Nephron (organoid): ENCODE measurements at regions not wholly inside any gene's neighbourhood (a gene's known extent, or its start where the extent isn't known, plus 50 kb on each side); places are given as distances from the start of the nearest gene placed in this dataset.

Experiments
- H3K27ac Mint-ChIP-seq, 3 experiments: 2 replicates each; pipeline ENCODE4 v1.8.0; 2020; ENCODE audit warnings: mixed read lengths in 3 of 3, mild to moderate bottlenecking in 2 of 3, moderate library complexity in 1 of 3
- H3K27me3 Mint-ChIP-seq: 2 replicates; pipeline ENCODE4 v1.8.0; 2021; ENCODE audit warnings: low read depth, mild to moderate bottlenecking, moderate library complexity, mixed read lengths
- H3K36me3 Mint-ChIP-seq: 2 replicates; pipeline ENCODE4 v1.8.0; 2020; ENCODE audit warnings: low read depth, mixed read lengths
- H3K4me1 Mint-ChIP-seq: 2 replicates; pipeline ENCODE4 v1.8.0; 2020; ENCODE audit warnings: mixed read lengths
- H3K4me3 Mint-ChIP-seq, 3 experiments: 2 replicates each; pipeline ENCODE4 v1.8.0; 2020; ENCODE audit warnings: mild to moderate bottlenecking in 3 of 3, mixed read lengths in 3 of 3, moderate library complexity in 2 of 3
- H3K9me3 Mint-ChIP-seq: 2 replicates; pipeline ENCODE4 v1.8.0; 2020; ENCODE audit warnings: mixed read lengths
- CTCF ChIP-seq, 3 experiments: fragments of 200-600 bp; sonication (generic); IDR thresholded peaks; one replicate each; pipeline ENCODE4 v1.5.0; 2021; ENCODE audit warnings: antibody characterized with exemption in 3 of 3; ENCODE audit not compliant: unreplicated experiment in 3 of 3

GRCh38 chr20:60132827-60133670, 174.8 kb downstream of the CDH26 start:
- no peak overlapping the region for H3K27ac Mint-ChIP-seq
- no peaks in the 10 kb centered on the region for H3K9me3 Mint-ChIP-seq
- H3K4me3 Mint-ChIP-seq, result no peak overlapping the region
- TF ChIP-seq CTCF (IDR thresholded peaks at IDR 0.05; ENCODE audit: unreplicated experiment in 3 of 3), result no peak
- peaks cover 20% of the 10 kb centered on the region for H3K27me3 Mint-ChIP-seq
- no peaks in the 10 kb centered on the region for H3K36me3 Mint-ChIP-seq
- H3K4me1 Mint-ChIP-seq, result no peaks in the 10 kb centered on the region

- Mint-ChIP-seq H3K27me3 (peaks cover 32% of the 10 kb centered on the region), H3K4me3 (no peak overlapping the region), H3K4me1 (peaks cover 9% of the 10 kb centered on the region), H3K9me3 (no peaks in the 10 kb centered on the region), H3K36me3 (no peaks in the 10 kb centered on the region), H3K27ac (no peak overlapping the region)
- no peak for TF ChIP-seq CTCF (IDR thresholded peaks at IDR 0.05; ENCODE audit: unreplicated experiment in 3 of 3)
These were observed 177.1 kb downstream of the CDH26 start for GRCh38 chr20:60135276-60135675.

GRCh38 chr20:60136645-60137401, 178.6 kb downstream of the CDH26 start:
- H3K27ac Mint-ChIP-seq, result no peak overlapping the region
- peaks cover 29% of the 10 kb centered on the region for H3K27me3 Mint-ChIP-seq
- H3K36me3 Mint-ChIP-seq, result no peaks in the 10 kb centered on the region
- peaks cover 9% of the 10 kb centered on the region for H3K4me1 Mint-ChIP-seq
- H3K9me3 Mint-ChIP-seq, result no peaks in the 10 kb centered on the region
- no peak for TF ChIP-seq CTCF (IDR thresholded peaks at IDR 0.05; ENCODE audit: unreplicated experiment in 3 of 3)
- H3K4me3 Mint-ChIP-seq, result no peak overlapping the region

- Mint-ChIP-seq H3K4me1 (peaks cover 16% of the 10 kb centered on the region), H3K9me3 (no peaks in the 10 kb centered on the region), H3K36me3 (no peaks in the 10 kb centered on the region), H3K4me3 (no peak overlapping the region), H3K27me3 (peaks cover 29% of the 10 kb centered on the region), H3K27ac (no peak overlapping the region)
- peak in 1 of 3 experiments; percentile 27 for TF ChIP-seq CTCF (IDR thresholded peaks at IDR 0.05; ENCODE audit: unreplicated experiment in 3 of 3)
These were observed 179.5 kb downstream of the CDH26 start for GRCh38 chr20:60137657-60138245.

- Mint-ChIP-seq H3K9me3 (no peaks in the 10 kb centered on the region), H3K36me3 (no peaks in the 10 kb centered on the region), H3K27ac (no peak overlapping the region), H3K4me1 (peaks cover 17% of the 10 kb centered on the region), H3K4me3 (no peak overlapping the region), H3K27me3 (peaks cover 28% of the 10 kb centered on the region)
- no peak for TF ChIP-seq CTCF (IDR thresholded peaks at IDR 0.05; ENCODE audit: unreplicated experiment in 3 of 3)
These were observed 180.3 kb downstream of the CDH26 start for GRCh38 chr20:60138256-60139220.
